Activated CD4-positive, alpha-beta T cell treated with anti-CD3 and anti-CD28 coated beads, Interleukin-2, Interleukin-4, amounts not matched to agents 100 ng/mL and 50 ng/mL, durations not matched to agents 16 hours and 8 hours (primary cell): ENCODE measurements at regions not wholly inside any gene's neighbourhood (a gene's known extent, or its start where the extent isn't known, plus 50 kb on each side); places are given as distances from the start of the nearest gene placed in this dataset.
"Not testable (repeated sequence)": the region's sequence is repeated elsewhere in the genome, so short reads cannot be mapped to it uniquely, and the experiment has no call there.

Source experiments
- DNase-seq: peaks from one replicate; pipeline ENCODE4 v3.0.0-alpha.2; 2020; ENCODE audit warnings: low spot score

GRCh38 chr18:8499810-8500675 is 109.2 kb upstream of the RAB12 start:
- no peak for DNase-seq

- DNase-seq, result no peak
These were observed 108.2 kb upstream of the RAB12 start for GRCh38 chr18:8501044-8501443.

GRCh38 chr18:8503248-8503647 is 106.0 kb upstream of the RAB12 start:
- no peak for DNase-seq

- no peak for DNase-seq
These were observed 104.8 kb upstream of the RAB12 start for GRCh38 chr18:8504424-8504823.

DNA sequence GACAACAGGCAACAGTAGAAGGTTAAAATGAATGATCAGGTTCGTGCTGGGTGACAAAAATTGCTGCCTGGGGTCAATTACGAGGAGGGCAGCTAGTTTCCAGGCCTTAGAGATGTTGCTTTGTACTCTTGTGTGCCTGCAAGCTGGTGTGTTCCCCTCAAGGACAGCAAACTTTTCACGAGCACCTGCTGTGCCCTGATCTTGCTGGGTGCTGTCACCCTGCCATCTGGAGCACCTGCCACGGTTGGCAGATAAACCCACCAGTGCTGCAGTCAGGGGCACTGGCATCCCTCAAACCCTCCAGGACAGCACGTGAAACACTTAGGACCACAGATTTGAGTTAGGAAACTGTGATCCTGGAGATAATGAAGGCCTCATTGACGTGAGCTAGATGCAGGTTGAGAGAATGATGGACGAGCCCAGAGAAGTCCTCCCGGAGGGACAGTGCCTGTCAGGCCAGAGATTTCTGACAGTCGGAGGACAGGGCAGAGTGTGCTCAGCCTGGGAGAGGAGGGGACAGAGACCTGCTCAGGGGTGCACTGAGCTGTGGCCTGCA is 104.3 kb upstream of the RAB12 start:
- no peak for DNase-seq

GRCh38 chr18:8506251-8507049 is 102.8 kb upstream of the RAB12 start:
- no peak for DNase-seq

GRCh38 chr18:8507361-8507760 is 101.9 kb upstream of the RAB12 start:
- no peak for DNase-seq

DNA sequence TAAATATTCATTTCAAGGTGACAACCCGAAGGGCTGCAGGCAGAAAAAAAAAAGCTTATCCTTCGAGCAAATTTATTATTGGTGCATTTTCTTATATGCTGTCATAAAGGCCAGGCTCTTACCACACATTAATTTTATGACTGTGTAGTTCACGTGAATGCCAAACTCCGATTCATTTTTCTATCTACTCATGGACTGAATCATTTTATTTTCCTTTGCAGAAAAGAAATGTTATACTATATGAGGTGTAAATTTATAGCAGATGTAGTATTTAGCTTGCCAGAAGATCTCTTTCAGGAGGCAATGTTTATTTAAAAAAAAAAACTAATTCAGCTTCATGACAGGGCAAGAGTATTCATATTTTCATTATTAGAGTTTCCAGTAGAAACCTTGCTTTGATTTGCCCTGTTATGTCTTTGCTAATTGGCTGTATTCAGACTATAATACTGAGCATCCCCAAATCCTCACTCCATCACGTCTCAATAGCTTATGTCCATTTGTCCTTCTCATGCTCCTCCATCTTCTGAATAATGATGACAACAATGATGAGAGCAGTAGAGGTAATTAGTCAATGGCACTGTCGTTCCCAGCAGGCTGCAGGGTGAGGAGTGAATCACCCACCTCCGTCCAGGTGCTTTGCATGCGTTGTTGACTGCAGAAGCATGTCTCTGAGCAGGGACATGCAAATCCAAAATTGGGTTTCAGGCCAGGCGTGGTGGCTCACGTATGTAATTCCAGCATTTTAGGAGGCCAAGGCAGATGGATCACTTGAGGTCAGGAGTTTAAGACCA is 101.1 kb upstream of the RAB12 start:
- no peak for DNase-seq

DNA sequence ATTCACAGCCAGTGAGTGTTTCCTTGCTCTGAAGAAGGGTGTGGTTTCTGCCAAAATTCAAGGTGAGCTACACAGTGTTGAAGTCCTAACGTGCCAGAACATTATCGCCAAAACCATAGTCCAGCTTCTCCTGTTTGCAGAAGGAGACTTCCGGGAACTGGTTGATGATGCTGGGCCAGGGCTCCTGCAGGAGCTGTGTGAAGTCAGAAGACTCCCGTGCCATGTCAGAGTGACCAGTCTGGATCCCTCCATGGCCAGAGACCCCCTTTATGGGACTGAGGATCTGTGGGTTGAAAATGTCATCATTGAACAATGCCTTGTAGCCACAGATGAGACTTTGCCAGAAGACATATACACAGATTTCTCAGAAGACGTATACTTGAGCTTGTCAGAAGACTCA is 96.0 kb upstream of the RAB12 start:
- no peak for DNase-seq

GRCh38 chr18:8514409-8514808 is 94.8 kb upstream of the RAB12 start:
- no peak for DNase-seq

DNA sequence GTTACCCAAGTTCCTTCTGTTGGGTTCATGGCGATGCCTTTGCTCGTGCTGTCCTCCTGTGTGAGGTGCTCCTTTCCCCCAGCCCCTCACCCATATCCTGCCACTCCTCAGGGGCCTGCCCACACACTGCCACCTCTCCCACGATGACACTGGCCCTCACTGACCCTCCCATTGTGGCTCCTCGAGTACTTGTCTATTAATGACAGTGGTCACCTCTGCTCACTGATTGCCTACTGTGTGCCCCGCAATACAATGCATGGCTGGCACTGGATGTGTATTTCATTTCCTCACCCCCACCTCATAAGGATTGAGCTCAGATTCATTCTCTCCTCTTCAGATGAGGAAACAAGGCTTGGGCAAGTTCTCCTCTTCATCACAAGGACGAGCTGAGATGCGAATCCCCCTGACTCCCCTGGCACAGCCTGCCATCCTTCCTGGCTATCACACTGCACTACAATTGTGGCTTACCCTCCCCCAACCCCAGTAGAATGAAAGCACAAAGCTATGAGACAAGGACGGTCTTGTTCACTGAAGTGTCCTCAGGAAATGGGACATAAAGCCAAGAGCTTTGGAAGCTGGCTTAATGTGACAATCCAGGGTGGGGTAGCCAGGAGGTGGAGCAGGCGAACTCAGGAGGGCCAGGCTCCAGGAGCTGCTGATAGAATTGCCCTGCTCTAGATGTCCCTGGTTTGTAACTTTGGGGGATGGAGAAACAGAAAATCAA is 93.9 kb upstream of the RAB12 start:
- DNase-seq, result no peak

DNA sequence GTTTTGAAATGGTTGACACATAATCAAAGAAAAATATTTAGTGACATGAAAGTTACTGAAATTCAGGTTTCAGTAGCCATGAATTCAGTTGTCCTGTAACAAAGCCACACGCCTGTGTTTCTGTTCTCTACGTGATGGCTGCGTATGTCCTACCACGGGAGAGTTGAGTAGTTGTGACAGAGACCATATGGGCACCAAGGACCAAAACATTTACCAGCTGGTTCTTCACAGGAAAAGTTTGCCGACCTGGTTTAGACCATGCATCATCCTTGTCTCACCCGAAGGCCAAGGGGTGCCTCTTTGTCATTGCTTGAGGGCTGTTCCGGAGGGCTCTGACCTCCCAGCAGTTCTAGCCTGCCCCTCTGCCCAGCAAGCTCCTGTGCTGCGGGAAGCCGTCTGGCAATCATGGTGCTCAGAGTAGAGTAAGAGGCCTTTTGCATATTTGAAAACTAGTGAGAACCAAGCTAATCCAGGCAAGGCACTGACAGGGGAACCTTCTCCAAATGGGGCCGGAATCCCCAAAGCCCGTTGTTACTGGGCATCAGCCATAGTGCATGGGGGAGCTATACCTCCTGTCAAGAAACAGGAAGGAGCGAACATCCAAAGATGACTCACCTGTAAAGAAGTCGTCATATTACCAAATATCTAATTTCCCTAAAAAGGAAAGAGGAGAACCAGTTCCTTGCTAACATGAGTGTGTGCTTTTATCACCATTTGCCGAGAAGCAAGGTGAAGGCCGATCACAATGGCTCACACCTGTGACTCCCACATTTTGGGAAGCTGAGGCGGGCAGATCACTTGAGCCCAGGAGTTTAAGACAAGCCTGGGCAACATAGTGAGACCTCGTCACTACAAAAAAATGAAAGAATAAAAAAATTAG is 92.6 kb upstream of the RAB12 start:
- no peak for DNase-seq

DNA sequence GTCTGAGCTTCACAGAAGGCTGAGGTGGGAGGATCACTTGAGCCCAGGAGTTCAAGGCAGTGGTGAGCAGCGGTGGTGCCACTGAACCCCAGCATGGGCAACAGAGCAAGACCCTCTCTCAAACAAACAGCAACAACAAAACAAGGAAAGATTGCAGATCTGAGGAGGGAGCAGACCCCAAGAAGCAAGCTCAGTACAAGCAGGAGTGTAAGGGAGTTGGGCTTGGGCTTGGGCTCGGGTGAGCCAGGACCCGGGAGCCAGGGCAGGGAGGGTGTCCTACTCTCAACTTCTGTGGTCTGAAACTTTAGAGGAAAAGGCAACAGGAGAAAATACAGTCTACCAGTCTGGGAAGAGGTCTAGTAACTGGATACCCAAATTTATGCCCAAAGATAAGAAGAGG is 92.0 kb upstream of the RAB12 start:
- DNase-seq, result no peak

GRCh38 chr18:8519102-8519501 is 90.1 kb upstream of the RAB12 start:
- DNase-seq, result no peak

DNA sequence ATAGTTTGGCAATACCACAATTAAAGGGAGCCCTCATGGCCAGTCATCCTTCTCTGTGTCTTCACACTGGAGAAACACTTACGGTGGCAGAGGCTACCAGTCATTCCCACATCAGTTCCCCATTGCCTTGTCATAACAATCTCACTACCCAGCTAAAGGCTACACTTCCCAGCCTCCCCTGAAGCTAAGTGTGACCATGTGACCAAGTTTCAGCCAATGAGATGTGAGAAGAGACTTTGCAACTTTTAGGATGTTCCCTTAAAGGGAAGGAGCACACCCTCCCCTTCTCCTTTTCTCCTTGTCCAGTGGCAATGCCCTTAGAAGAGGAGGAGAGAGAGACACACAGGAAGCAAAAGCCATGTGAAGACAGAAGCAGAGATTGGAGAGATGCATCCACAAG is 89.0 kb upstream of the RAB12 start:
- DNase-seq, result no peak

DNA sequence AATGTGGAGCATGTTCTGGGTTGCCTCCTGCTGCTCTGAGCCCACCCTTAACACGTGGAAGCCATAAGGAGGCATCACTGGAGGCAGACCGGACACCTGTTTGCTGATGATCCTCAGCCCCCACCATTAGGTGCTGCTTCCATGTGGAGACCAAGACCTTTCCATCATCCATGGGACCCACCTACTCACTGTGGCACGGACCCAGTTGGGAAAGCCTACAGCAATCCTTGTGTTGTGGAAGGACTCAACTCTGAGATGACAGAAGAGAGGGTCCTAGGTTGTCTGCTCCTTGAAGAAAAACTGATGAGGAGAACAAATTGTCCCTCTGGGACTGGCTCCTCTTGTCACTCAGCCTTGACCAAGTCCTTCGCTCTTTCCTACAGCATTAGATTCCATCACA is 86.5 kb upstream of the RAB12 start:
- no peak for DNase-seq

DNA sequence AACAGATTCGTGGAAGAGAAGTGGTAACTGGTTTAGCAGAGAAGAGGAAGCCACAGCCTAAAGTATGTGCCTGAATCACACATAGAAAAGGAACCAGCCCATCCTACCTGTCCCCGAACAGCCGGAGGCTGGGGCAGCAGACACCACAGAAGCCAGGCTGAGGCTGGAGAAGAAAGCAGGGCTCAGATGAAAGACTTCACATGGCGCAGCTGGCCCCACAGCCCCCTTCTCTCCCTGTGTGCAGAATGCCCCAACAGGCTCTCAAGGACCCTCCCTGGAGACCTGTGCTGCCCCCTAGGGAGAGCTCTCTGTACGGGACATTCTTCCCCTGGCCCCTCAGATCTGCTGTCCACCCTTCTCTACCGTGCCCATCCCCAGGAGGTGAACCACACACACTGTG is 83.5 kb upstream of the RAB12 start:
- no peak for DNase-seq

- DNase-seq, result no peak
These were observed 82.9 kb upstream of the RAB12 start for GRCh38 chr18:8526332-8526731.

- DNase-seq, result no peak
These were observed 79.6 kb upstream of the RAB12 start for GRCh38 chr18:8529609-8530008.

- DNase-seq, result not testable (repeated sequence)
These were observed 78.2 kb upstream of the RAB12 start for GRCh38 chr18:8531084-8531483.

DNA sequence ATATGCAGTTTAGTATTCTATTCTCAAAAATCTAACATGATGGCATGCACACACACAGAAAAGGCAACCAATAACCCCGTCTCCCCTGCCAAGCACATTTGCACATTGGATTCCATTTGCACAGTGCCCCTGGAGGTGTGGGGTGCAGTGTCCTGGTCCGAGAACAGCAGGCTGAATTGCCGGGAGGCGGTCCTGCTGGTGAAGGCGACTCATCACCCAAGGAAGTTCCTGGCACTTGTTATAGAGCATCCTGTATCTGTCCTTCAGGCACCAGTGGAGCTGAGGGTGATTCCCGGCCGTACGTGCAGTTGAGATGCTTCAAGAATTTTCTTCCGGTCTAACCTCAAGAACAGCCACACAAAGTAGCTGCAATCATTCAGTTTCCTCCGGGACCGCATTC is 73.0 kb upstream of the RAB12 start:
- DNase-seq, result no peak
